ENCODE measurements at regions not wholly inside any gene's neighbourhood (a gene's known extent, or its start where the extent isn't known, plus 50 kb on each side); places are given as distances from the start of the nearest gene placed in this dataset.
"Not testable (repeated sequence)": the region's sequence is repeated elsewhere in the genome, so short reads cannot be mapped to it uniquely, and the experiment has no call there.

GRCh38 chr21:28011970-28012369 lies 980.7 kb downstream of the LTN1 start:
- H3K36me3 ChIP-seq (ENCODE audit: control insufficient read depth, insufficient read depth, low read length); H4K20me1 ChIP-seq (replicated peaks; ENCODE audit: control insufficient read depth, insufficient read depth, low read length); FAIRE-seq; H3K9me3 ChIP-seq (replicated peaks; ENCODE audit: control insufficient read depth, insufficient read depth, low read depth, low read length); BruUV-seq (replicated peaks); in situ Hi-C loops (cut with MboI); H3K4me2 ChIP-seq (ENCODE audit: insufficient read depth, low read length); H3K9me1 ChIP-seq (ENCODE audit: control insufficient read depth, insufficient read depth, low read length); H3K27me3 ChIP-seq (ENCODE audit: control insufficient read depth in 2 of 2, insufficient read depth in 2 of 2, low read length in 2 of 2); H3K4me1 ChIP-seq (replicated peaks in 1 of 2; ENCODE audit: control insufficient read depth in 2 of 2, insufficient read depth in 2 of 2, low read length in 2 of 2); CTCF ChIA-PET (ENCODE audit: low intra/inter-chr PET ratio); POLR2A ChIA-PET; intact Hi-C loops (cut with micrococcal nuclease); H3K4me3 ChIP-seq; H3K9ac ChIP-seq (ENCODE audit: insufficient read depth in 1 of 2, low read depth in 2 of 2, low read length in 2 of 2); DNase-seq (ENCODE audit: extremely low read depth in 1 of 4, low spot score in 3 of 4); ATAC-seq; H3K79me2 ChIP-seq (ENCODE audit: control insufficient read depth, insufficient read depth, low read length); H2AFZ ChIP-seq (ENCODE audit: low read depth, low read length); H3K27ac ChIP-seq (ENCODE audit: extremely low read depth, low read depth, low read length): not testable (repeated sequence)
- WGBS (ENCODE audit: insufficient coverage, low coverage, missing lambda C conversion rate), result 0% methylated on average over 2 of the region's 2 CpGs

GRCh38 chr21:28008245-28008644 lies 984.4 kb downstream of the LTN1 start:
- ATAC-seq; H3K27ac ChIP-seq (ENCODE audit: extremely low read depth, low read depth, low read length); H3K9me1 ChIP-seq (ENCODE audit: control insufficient read depth, insufficient read depth, low read length); H3K79me2 ChIP-seq (ENCODE audit: control insufficient read depth, insufficient read depth, low read length); CTCF ChIA-PET (ENCODE audit: low intra/inter-chr PET ratio); H2AFZ ChIP-seq (ENCODE audit: low read depth, low read length); H3K4me1 ChIP-seq (replicated peaks in 1 of 2; ENCODE audit: control insufficient read depth in 2 of 2, insufficient read depth in 2 of 2, low read length in 2 of 2); H4K20me1 ChIP-seq (replicated peaks; ENCODE audit: control insufficient read depth, insufficient read depth, low read length); H3K4me3 ChIP-seq; H3K36me3 ChIP-seq (ENCODE audit: control insufficient read depth, insufficient read depth, low read length); H3K4me2 ChIP-seq (ENCODE audit: insufficient read depth, low read length); H3K9ac ChIP-seq (ENCODE audit: insufficient read depth in 1 of 2, low read depth in 2 of 2, low read length in 2 of 2); FAIRE-seq; H3K9me3 ChIP-seq (replicated peaks; ENCODE audit: control insufficient read depth, insufficient read depth, low read depth, low read length); BruUV-seq (replicated peaks); intact Hi-C loops (cut with micrococcal nuclease); in situ Hi-C loops (cut with MboI); H3K27me3 ChIP-seq (ENCODE audit: control insufficient read depth in 2 of 2, insufficient read depth in 2 of 2, low read length in 2 of 2); DNase-seq (ENCODE audit: extremely low read depth in 1 of 4, low spot score in 3 of 4); POLR2A ChIA-PET: not testable (repeated sequence)
- 0% methylated on average over 3 of the region's 3 CpGs for WGBS (ENCODE audit: insufficient coverage, low coverage, missing lambda C conversion rate)

- H3K9ac ChIP-seq (ENCODE audit: insufficient read depth in 1 of 2, low read depth in 2 of 2, low read length in 2 of 2); in situ Hi-C loops (cut with MboI); DNase-seq (ENCODE audit: extremely low read depth in 1 of 4, low spot score in 3 of 4); FAIRE-seq; H3K36me3 ChIP-seq (ENCODE audit: control insufficient read depth, insufficient read depth, low read length); H4K20me1 ChIP-seq (replicated peaks; ENCODE audit: control insufficient read depth, insufficient read depth, low read length); H2AFZ ChIP-seq (ENCODE audit: low read depth, low read length); H3K4me3 ChIP-seq; ATAC-seq; BruUV-seq (replicated peaks); POLR2A ChIA-PET; H3K9me1 ChIP-seq (ENCODE audit: control insufficient read depth, insufficient read depth, low read length); H3K79me2 ChIP-seq (ENCODE audit: control insufficient read depth, insufficient read depth, low read length); H3K27me3 ChIP-seq (ENCODE audit: control insufficient read depth in 2 of 2, insufficient read depth in 2 of 2, low read length in 2 of 2); H3K9me3 ChIP-seq (replicated peaks; ENCODE audit: control insufficient read depth, insufficient read depth, low read depth, low read length); H3K4me2 ChIP-seq (ENCODE audit: insufficient read depth, low read length); H3K4me1 ChIP-seq (replicated peaks in 1 of 2; ENCODE audit: control insufficient read depth in 2 of 2, insufficient read depth in 2 of 2, low read length in 2 of 2); intact Hi-C loops (cut with micrococcal nuclease); H3K27ac ChIP-seq (ENCODE audit: extremely low read depth, low read depth, low read length); CTCF ChIA-PET (ENCODE audit: low intra/inter-chr PET ratio): not testable (repeated sequence)
- WGBS (ENCODE audit: insufficient coverage, low coverage, missing lambda C conversion rate), result 0% methylated on average over 1 of the region's 2 CpGs
These were observed 989.0 kb downstream of the LTN1 start for GRCh38 chr21:28003627-28004026.

DNA sequence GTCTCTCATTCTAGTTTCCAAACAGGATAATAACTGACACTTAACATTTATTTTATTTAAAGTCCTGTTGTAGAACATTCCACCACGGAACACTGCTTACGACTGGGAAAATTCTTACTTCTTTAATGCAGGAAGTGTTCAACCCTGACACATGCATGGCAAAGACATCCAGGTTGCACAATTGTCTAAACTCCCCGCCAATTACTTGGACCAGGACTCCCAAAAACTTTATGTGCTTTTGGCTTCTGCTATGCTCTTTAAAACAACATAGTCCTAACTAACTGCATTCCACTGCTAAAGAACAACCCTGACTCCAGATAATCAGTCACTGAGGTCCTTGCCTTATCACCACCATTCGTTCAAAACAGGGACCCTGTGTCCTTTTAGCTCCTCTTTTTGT lies 995.8 kb downstream of the LTN1 start:
- H3K9ac ChIP-seq (ENCODE audit: insufficient read depth in 1 of 2, low read depth in 2 of 2, low read length in 2 of 2); in situ Hi-C loops (cut with MboI); H3K4me3 ChIP-seq; H3K4me2 ChIP-seq (ENCODE audit: insufficient read depth, low read length); CTCF ChIA-PET (ENCODE audit: low intra/inter-chr PET ratio); H3K27ac ChIP-seq (ENCODE audit: extremely low read depth, low read depth, low read length); BruUV-seq (replicated peaks); H3K36me3 ChIP-seq (ENCODE audit: control insufficient read depth, insufficient read depth, low read length); H3K4me1 ChIP-seq (replicated peaks in 1 of 2; ENCODE audit: control insufficient read depth in 2 of 2, insufficient read depth in 2 of 2, low read length in 2 of 2); POLR2A ChIA-PET; H2AFZ ChIP-seq (ENCODE audit: low read depth, low read length); DNase-seq (ENCODE audit: extremely low read depth in 1 of 4, low spot score in 3 of 4); ATAC-seq; intact Hi-C loops (cut with micrococcal nuclease); H3K9me3 ChIP-seq (replicated peaks; ENCODE audit: control insufficient read depth, insufficient read depth, low read depth, low read length); H3K79me2 ChIP-seq (ENCODE audit: control insufficient read depth, insufficient read depth, low read length); FAIRE-seq; H3K27me3 ChIP-seq (ENCODE audit: control insufficient read depth in 2 of 2, insufficient read depth in 2 of 2, low read length in 2 of 2); H3K9me1 ChIP-seq (ENCODE audit: control insufficient read depth, insufficient read depth, low read length); H4K20me1 ChIP-seq (replicated peaks; ENCODE audit: control insufficient read depth, insufficient read depth, low read length): not testable (repeated sequence)
- 1% methylated on average over 4 of the region's 4 CpGs for WGBS (ENCODE audit: insufficient coverage, low coverage, missing lambda C conversion rate)
